IMR-90 (cell line): ENCODE measurements at regions not wholly inside any gene's neighbourhood (a gene's known extent, or its start where the extent isn't known, plus 50 kb on each side); places are given as distances from the start of the nearest gene placed in this dataset.

Experiments used
- ATAC-seq: fragments of 200-7000 bp; cut with Tn5 transposase; 2 replicates; pipeline ENCODE4 v1.9.1; 2020; ENCODE audit warnings: low read depth, mild to moderate bottlenecking, moderate library complexity
- BruUV-seq: library from RNA; stranded (reverse); fragments of 400-500 nt; replicated peaks from 2 replicates; lab custom pipeline; 2021; lab: Mats Ljungman, UMichigan
- CTCF ChIA-PET: fragments of 300-600 bp; formaldehyde crosslinking; extraction: SDS; loops from one replicate; lab custom pipeline; 2021; ENCODE audit warnings: antibody characterized with exemption; lab: Yijun Ruan, JAX
- POLR2A ChIA-PET: fragments of 300-600 bp; sonication (Branson Sonifier 250); formaldehyde crosslinking; loops from one replicate; lab custom pipeline; 2022; ENCODE audit warnings: antibody characterized with exemption; ENCODE audit not compliant: unreplicated experiment; lab: Charles Lee
- DNase-seq: peaks from one replicate; pipeline ENCODE4 v3.0.0; 2013
- H2AFZ ChIP-seq: replicated peaks from 2 replicates; pipeline ENCODE3; 2013; ENCODE audit warnings: low read length, mild to moderate bottlenecking; ENCODE audit not compliant: poor library complexity
- H2AK5ac ChIP-seq: 2 replicates; pipeline ENCODE4 v1.6.1; 2013; ENCODE audit warnings: low read depth, low read length, inconsistent platforms
- H2AK9ac ChIP-seq: replicated peaks from 2 replicates; pipeline ENCODE3; 2013; ENCODE audit warnings: mild to moderate bottlenecking, low read depth, low read length, moderate library complexity; ENCODE audit not compliant: poor library complexity
- H2BK120ac ChIP-seq: 2 replicates; pipeline ENCODE4 v1.6.1; 2013; ENCODE audit warnings: low read depth, low read length, inconsistent platforms
- H2BK15ac ChIP-seq: 3 replicates; pipeline ENCODE4 v1.6.1; 2013; ENCODE audit warnings: low read depth, low read length, inconsistent platforms
- H2BK20ac ChIP-seq: 2 replicates; pipeline ENCODE4 v1.6.1; 2013; ENCODE audit warnings: low read depth, mild to moderate bottlenecking, inconsistent platforms, low read length, moderate library complexity
- H2BK5ac ChIP-seq: 2 replicates; pipeline ENCODE4 v1.6.1; 2013; ENCODE audit warnings: mild to moderate bottlenecking, low read depth, low read length, inconsistent platforms; ENCODE audit not compliant: poor library complexity, severe bottlenecking
- H3K14ac ChIP-seq: replicated peaks from 2 replicates; pipeline ENCODE4 v1.6.1; 2013; ENCODE audit warnings: low read depth, low read length, inconsistent platforms
- H3K18ac ChIP-seq: 2 replicates; pipeline ENCODE4 v1.6.1; 2013; ENCODE audit warnings: low read depth, low read length, control low read depth
- H3K23ac ChIP-seq: 2 replicates; pipeline ENCODE4 v1.6.1; 2013; ENCODE audit warnings: low read depth, low read length, inconsistent platforms
- H3K27ac ChIP-seq: 2 replicates; pipeline ENCODE4 v1.5.1; 2013; ENCODE audit warnings: mild to moderate bottlenecking, control low read depth, low read length; ENCODE audit not compliant: insufficient read depth
- H3K27me3 ChIP-seq: 2 replicates; pipeline ENCODE4 v1.6.1; 2013; ENCODE audit warnings: low read length; ENCODE audit not compliant: control insufficient read depth, insufficient read depth
- H3K36me3 ChIP-seq: 2 replicates; pipeline ENCODE4 v1.6.1; 2013; ENCODE audit warnings: low read length, mixed read lengths; ENCODE audit not compliant: control insufficient read depth, insufficient read depth
- H3K4ac ChIP-seq: 2 replicates; pipeline ENCODE4 v1.6.1; 2013; ENCODE audit warnings: low read depth, low read length, inconsistent platforms
- H3K4me1 ChIP-seq: 2 replicates; pipeline ENCODE4 v1.6.1; 2013; ENCODE audit warnings: low read length, mixed read lengths; ENCODE audit not compliant: control insufficient read depth, insufficient read depth
- H3K4me2 ChIP-seq: 2 replicates; pipeline ENCODE4 v1.6.1; 2013; ENCODE audit warnings: low read depth, mild to moderate bottlenecking, control low read depth, low read length, moderate library complexity
- H3K4me3 ChIP-seq: 2 replicates; pipeline ENCODE4 v1.5.1; 2013; ENCODE audit warnings: low read depth, mild to moderate bottlenecking, control low read depth, low read length, moderate library complexity; ENCODE audit not compliant: insufficient read depth
- H3K56ac ChIP-seq: 2 replicates; pipeline ENCODE4 v1.6.1; 2013; ENCODE audit warnings: low read length, inconsistent platforms; ENCODE audit not compliant: insufficient read depth; ENCODE audit errors: extremely low read depth
- H3K79me1 ChIP-seq, 2 experiments: 2 replicates each; pipeline ENCODE4 v1.6.1; 2013; ENCODE audit warnings: low read length in 2 of 2, inconsistent platforms in 1 of 2, low read depth in 1 of 2
- H3K9ac ChIP-seq: 2 replicates; pipeline ENCODE4 v1.6.1; 2013; ENCODE audit warnings: low read depth, low read length, control low read depth
- H3K9me1 ChIP-seq: 2 replicates; pipeline ENCODE4 v1.6.1; 2013; ENCODE audit warnings: low read length, inconsistent platforms; ENCODE audit not compliant: insufficient read depth
- H3K9me3 ChIP-seq: 2 replicates; pipeline ENCODE4 v1.6.1; 2013; ENCODE audit warnings: low read length; ENCODE audit not compliant: control insufficient read depth, insufficient read depth
- H4K20me1 ChIP-seq: 2 replicates; pipeline ENCODE4 v1.6.1; 2013; ENCODE audit warnings: low read length, inconsistent platforms; ENCODE audit not compliant: insufficient read depth
- H4K5ac ChIP-seq: 2 replicates; pipeline ENCODE4 v1.6.1; 2013; ENCODE audit warnings: mild to moderate bottlenecking, low read depth, low read length, control low read depth
- H4K8ac ChIP-seq, 2 experiments: 2 replicates each; pipeline ENCODE4 v1.6.1; 2013; ENCODE audit warnings: low read depth in 2 of 2, low read length in 2 of 2, control low read depth in 1 of 2, inconsistent platforms in 1 of 2
- H4K91ac ChIP-seq: 2 replicates; pipeline ENCODE4 v1.6.1; 2013; ENCODE audit warnings: low read depth, low read length, inconsistent platforms; ENCODE audit not compliant: insufficient read depth
- CEBPB ChIP-seq: IDR thresholded peaks from 2 replicates; pipeline ENCODE4 v1.6.1; 2012; ENCODE audit warnings: low read depth, low read length, improper control_type of control experiment
- WGBS, 2 experiments: methylation state at CpG; one replicate each; pipeline versions ENCODE4 v1.1.5 to v1.1.7; 2013; ENCODE audit warnings: missing lambda C conversion rate in 2 of 2; ENCODE audit not compliant: insufficient read length in 1 of 2; ENCODE audit errors: extremely low coverage in 2 of 2; 5-methylcytosine and 5-hydroxymethylcytosine counted together
- dilution Hi-C: fragments of 300-500 bp; cut with HindIII; formaldehyde crosslinking; loops from one replicate; pipeline ENCODE4 v1.14.3; 2018; ENCODE audit warnings: low sequenced_read_pairs; ENCODE audit not compliant: unreplicated experiment
- in situ Hi-C: fragments of 300-500 bp; cut with MboI; formaldehyde crosslinking; loops from 3 replicates; pipeline ENCODE4 v1.14.3; 2019; ENCODE audit warnings: low sequenced_read_pairs, inconsistent platforms, mixed read lengths
- intact Hi-C: fragments of 100-400 bp; cut with micrococcal nuclease; formaldehyde crosslinking; loops from 2 replicates; pipeline ENCODE4 v1.10.0; 2022
- TF ChIP-seq, protein P1 (sequence below): conservative IDR thresholded peaks from 2 replicates; pipeline ENCODE4 v1.5.1; 2012; ENCODE audit warnings: mild to moderate bottlenecking, low read depth, low read length, improper control_type of control experiment

DNA sequence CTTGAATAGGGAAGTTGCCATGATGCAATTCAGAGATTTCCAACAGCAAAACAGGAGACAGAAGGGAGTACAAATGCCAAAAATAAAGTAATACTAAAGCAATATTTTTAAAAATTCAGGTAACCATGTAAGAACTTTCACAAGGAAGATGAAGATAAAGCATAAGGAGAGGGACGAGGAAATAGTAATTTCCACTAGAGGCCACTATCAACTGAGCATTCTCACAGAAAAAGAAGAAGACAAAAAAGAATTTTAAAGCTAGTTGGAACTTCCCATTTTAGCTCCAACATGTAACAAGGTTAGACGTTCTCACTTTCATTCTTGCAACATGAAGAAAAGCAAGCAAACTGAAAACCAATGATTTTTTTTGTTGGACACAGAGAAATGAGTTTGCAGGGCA is 779.9 kb upstream of the CDH6 start:
- CTCF ChIA-PET: interaction anchor here (0.6 to 1.0 kb wide), 2 partner anchors 19 to 373 kb away, joined by 3 read pairs; no protein-coding TSS in a partner anchor
- dilution Hi-C loops: no loop called here
- H2BK120ac ChIP-seq: no peak overlapping the region

More for the DNA sequence above, 779.9 kb upstream of the CDH6 start:
- Histone ChIP-seq H3K9me1 (no peaks in the 10 kb centered on the region), H2AK9ac (no peak overlapping the region), H3K56ac (no peak overlapping the region), H4K5ac (no peak overlapping the region), H3K4ac (no peak overlapping the region), H3K4me3 (no peak overlapping the region), H3K27ac (no peak overlapping the region), H3K23ac (no peak overlapping the region), H4K8ac (no peak overlapping the region), H2AK5ac (no peak overlapping the region), H4K20me1 (no peaks in the 10 kb centered on the region), H2BK20ac (no peak overlapping the region), H3K9me3 (no peaks in the 10 kb centered on the region), H3K36me3 (no peaks in the 10 kb centered on the region), H4K91ac (no peak overlapping the region), H2BK5ac (no peak overlapping the region), H3K18ac (no peak overlapping the region), H3K9ac (no peak overlapping the region), H3K27me3 (no peaks in the 10 kb centered on the region), H3K4me2 (no peak overlapping the region; the same call in 1 of the 2 replicates), H2AFZ (no peak overlapping the region), H3K79me1 (no peaks in the 10 kb centered on the region), H2BK15ac (no peak overlapping the region), H3K4me1 (no peaks in the 10 kb centered on the region), H3K14ac (no peak overlapping the region)
- DNase-seq (no peak), ATAC-seq (no peak)
- BruUV-seq: no TSS peak
- POLR2A ChIA-PET: no interaction called here
- intact Hi-C loops: no loop called here
- TF ChIP-seq, protein P1, sequence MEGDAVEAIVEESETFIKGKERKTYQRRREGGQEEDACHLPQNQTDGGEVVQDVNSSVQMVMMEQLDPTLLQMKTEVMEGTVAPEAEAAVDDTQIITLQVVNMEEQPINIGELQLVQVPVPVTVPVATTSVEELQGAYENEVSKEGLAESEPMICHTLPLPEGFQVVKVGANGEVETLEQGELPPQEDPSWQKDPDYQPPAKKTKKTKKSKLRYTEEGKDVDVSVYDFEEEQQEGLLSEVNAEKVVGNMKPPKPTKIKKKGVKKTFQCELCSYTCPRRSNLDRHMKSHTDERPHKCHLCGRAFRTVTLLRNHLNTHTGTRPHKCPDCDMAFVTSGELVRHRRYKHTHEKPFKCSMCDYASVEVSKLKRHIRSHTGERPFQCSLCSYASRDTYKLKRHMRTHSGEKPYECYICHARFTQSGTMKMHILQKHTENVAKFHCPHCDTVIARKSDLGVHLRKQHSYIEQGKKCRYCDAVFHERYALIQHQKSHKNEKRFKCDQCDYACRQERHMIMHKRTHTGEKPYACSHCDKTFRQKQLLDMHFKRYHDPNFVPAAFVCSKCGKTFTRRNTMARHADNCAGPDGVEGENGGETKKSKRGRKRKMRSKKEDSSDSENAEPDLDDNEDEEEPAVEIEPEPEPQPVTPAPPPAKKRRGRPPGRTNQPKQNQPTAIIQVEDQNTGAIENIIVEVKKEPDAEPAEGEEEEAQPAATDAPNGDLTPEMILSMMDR: peak; percentile 27; the same call in 1 of the 2 replicates
- TF ChIP-seq CEBPB: no peak
- WGBS, 2 experiments: no CpG with 5 or more reads among the region's 2 CpGs
- in situ Hi-C loops: loop anchor here (25.0 kb wide), 1 partner anchor 1074 kb away; no protein-coding TSS in a partner anchor
